ENCODE measurements at regions not wholly inside any gene's neighbourhood (a gene's known extent, or its start where the extent isn't known, plus 50 kb on each side); places are given as distances from the start of the nearest gene placed in this dataset.
"Not testable (repeated sequence)": the region's sequence is repeated elsewhere in the genome, so short reads cannot be mapped to it uniquely, and the experiment has no call there.

GRCh38 chr2:126115975-126116374 is 540.0 kb upstream of the GYPC start:
- WGBS (ENCODE audit: insufficient coverage), result 58% methylated on average over 2 of the region's 2 CpGs
- no peaks in the 10 kb centered on the region for H3K4me1 ChIP-seq (ENCODE audit: control insufficient read depth, insufficient read depth, low read length)
- no peak overlapping the region for H3K27ac ChIP-seq (ENCODE audit: low read length)
- H3K36me3 ChIP-seq (ENCODE audit: control insufficient read depth, insufficient read depth, low read length), result no peaks in the 10 kb centered on the region
- H3K27me3 ChIP-seq (ENCODE audit: control insufficient read depth, insufficient read depth, low read length), result no peaks in the 10 kb centered on the region
- no peak overlapping the region for H3K4me3 ChIP-seq (ENCODE audit: low read length)
- DNase-seq, result no peak
- no peaks in the 10 kb centered on the region for H3K9me3 ChIP-seq (replicated peaks; ENCODE audit: control insufficient read depth, low read depth, low read length)

DNA sequence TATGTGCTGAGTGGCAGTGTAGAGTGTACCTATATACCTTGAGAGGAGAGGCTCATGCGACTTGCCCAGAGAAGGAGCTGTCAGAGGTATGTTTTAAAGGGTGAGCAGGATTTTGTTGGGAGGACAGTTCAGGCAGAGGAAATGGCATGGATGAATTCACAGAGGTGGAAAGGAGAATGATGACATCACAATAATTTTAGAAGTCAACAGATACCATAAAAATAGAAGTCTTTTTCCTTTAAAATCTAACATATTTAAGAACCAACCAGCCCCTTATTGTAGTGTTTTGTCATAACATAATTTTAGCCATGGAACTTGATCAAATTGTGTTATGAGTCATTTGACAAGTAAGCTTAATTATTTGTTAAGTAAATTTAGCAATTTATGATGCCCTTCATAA is 538.1 kb upstream of the GYPC start:
- WGBS (ENCODE audit: insufficient coverage), result 86% methylated on average over 1 of the region's 1 CpG
- no peak overlapping the region for H3K27ac ChIP-seq (ENCODE audit: low read length)
- no peaks in the 10 kb centered on the region for H3K4me1 ChIP-seq (ENCODE audit: control insufficient read depth, insufficient read depth, low read length)
- DNase-seq, result no peak
- H3K27me3 ChIP-seq (ENCODE audit: control insufficient read depth, insufficient read depth, low read length), result no peaks in the 10 kb centered on the region
- no peaks in the 10 kb centered on the region for H3K9me3 ChIP-seq (replicated peaks; ENCODE audit: control insufficient read depth, low read depth, low read length)
- no peaks in the 10 kb centered on the region for H3K36me3 ChIP-seq (ENCODE audit: control insufficient read depth, insufficient read depth, low read length)
- H3K4me3 ChIP-seq (ENCODE audit: low read length), result no peak overlapping the region

DNA sequence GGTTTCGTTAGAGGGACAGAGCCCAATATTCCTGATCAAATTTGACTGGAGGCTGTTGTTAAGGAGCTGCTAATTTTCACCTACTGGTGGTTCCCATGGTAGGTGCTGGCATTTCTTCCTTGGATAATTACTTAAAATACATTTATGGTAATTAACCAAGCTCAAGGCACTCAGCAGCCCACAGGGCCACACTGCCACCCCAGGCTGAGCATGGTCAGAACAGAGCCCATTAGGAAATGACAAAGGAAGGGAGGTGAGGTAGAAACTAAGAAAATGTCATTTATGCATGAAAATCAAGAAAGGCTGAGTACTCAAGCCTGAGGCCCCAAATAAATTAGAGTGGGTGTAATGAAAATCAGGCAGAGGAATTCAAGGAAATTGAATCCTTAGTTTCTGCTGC is 510.2 kb upstream of the GYPC start:
- no peaks in the 10 kb centered on the region for H3K9me3 ChIP-seq (replicated peaks; ENCODE audit: control insufficient read depth, low read depth, low read length)
- no peak for DNase-seq
- 60% methylated on average over 1 of the region's 1 CpG for WGBS (ENCODE audit: insufficient coverage)
- H3K36me3 ChIP-seq (ENCODE audit: control insufficient read depth, insufficient read depth, low read length), result no peaks in the 10 kb centered on the region
- no peaks in the 10 kb centered on the region for H3K27me3 ChIP-seq (ENCODE audit: control insufficient read depth, insufficient read depth, low read length)
- no peaks in the 10 kb centered on the region for H3K4me1 ChIP-seq (ENCODE audit: control insufficient read depth, insufficient read depth, low read length)
- H3K4me3 ChIP-seq (ENCODE audit: low read length), result no peak overlapping the region
- no peak overlapping the region for H3K27ac ChIP-seq (ENCODE audit: low read length)

GRCh38 chr2:126154256-126154785 is 501.6 kb upstream of the GYPC start:
- Histone ChIP-seq H3K27me3 (ENCODE audit: control insufficient read depth, insufficient read depth, low read length) (no peaks in the 10 kb centered on the region), H3K4me3 (ENCODE audit: low read length) (no peak overlapping the region), H3K4me1 (ENCODE audit: control insufficient read depth, insufficient read depth, low read length) (no peaks in the 10 kb centered on the region), H3K9me3 (replicated peaks; ENCODE audit: control insufficient read depth, low read depth, low read length) (no peaks in the 10 kb centered on the region), H3K27ac (ENCODE audit: low read length) (no peak overlapping the region), H3K36me3 (ENCODE audit: control insufficient read depth, insufficient read depth, low read length) (no peaks in the 10 kb centered on the region)
- no CpG with 5 or more reads among the region's 1 CpG for WGBS (ENCODE audit: insufficient coverage)
- no peak for DNase-seq

DNA sequence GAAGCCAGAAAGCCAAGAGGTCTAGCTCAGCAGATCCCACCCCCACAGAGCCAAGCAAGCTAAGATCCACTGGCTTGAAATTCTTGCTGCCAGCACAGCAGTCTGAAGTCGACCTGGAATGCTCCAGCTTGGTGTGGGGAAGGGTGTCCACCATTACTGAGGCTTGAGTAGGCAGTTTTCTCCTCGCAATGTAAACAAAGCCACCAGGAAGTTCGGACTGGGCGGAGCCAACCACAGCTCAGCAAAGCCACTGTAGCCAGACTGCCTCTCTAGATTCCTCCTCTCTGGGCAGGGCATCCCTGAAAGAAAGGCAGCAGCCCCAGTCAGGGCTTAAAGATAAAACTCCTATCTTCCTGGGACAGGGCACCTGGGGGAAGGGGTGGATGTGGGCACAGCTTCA is 495.0 kb upstream of the GYPC start:
- not testable (repeated sequence) for H3K4me1 ChIP-seq (ENCODE audit: control insufficient read depth, insufficient read depth, low read length); H3K4me3 ChIP-seq (ENCODE audit: low read length); H3K27ac ChIP-seq (ENCODE audit: low read length); H3K27me3 ChIP-seq (ENCODE audit: control insufficient read depth, insufficient read depth, low read length); DNase-seq; H3K36me3 ChIP-seq (ENCODE audit: control insufficient read depth, insufficient read depth, low read length); H3K9me3 ChIP-seq (replicated peaks; ENCODE audit: control insufficient read depth, low read depth, low read length)
- WGBS (ENCODE audit: insufficient coverage), result no CpG with 5 or more reads among the region's 4 CpGs

- H3K27me3 ChIP-seq (ENCODE audit: control insufficient read depth, insufficient read depth, low read length), result no peaks in the 10 kb centered on the region
- no peak overlapping the region for H3K4me3 ChIP-seq (ENCODE audit: low read length)
- DNase-seq, result no peak
- 73% methylated on average over 5 of the region's 6 CpGs for WGBS (ENCODE audit: insufficient coverage)
- H3K9me3 ChIP-seq (replicated peaks; ENCODE audit: control insufficient read depth, low read depth, low read length), result no peaks in the 10 kb centered on the region
- H3K27ac ChIP-seq (ENCODE audit: low read length), result no peak overlapping the region
- no peaks in the 10 kb centered on the region for H3K36me3 ChIP-seq (ENCODE audit: control insufficient read depth, insufficient read depth, low read length)
- H3K4me1 ChIP-seq (ENCODE audit: control insufficient read depth, insufficient read depth, low read length), result no peaks in the 10 kb centered on the region
Measured at GRCh38 chr2:126172631-126173184, 483.2 kb upstream of the GYPC start.

- H3K4me3 ChIP-seq (ENCODE audit: low read length), result no peak overlapping the region
- 88% methylated on average over 1 of the region's 2 CpGs for WGBS (ENCODE audit: insufficient coverage)
- H3K9me3 ChIP-seq (replicated peaks; ENCODE audit: control insufficient read depth, low read depth, low read length), result no peaks in the 10 kb centered on the region
- H3K27ac ChIP-seq (ENCODE audit: low read length), result no peak overlapping the region
- no peaks in the 10 kb centered on the region for H3K36me3 ChIP-seq (ENCODE audit: control insufficient read depth, insufficient read depth, low read length)
- no peaks in the 10 kb centered on the region for H3K4me1 ChIP-seq (ENCODE audit: control insufficient read depth, insufficient read depth, low read length)
- H3K27me3 ChIP-seq (ENCODE audit: control insufficient read depth, insufficient read depth, low read length), result no peaks in the 10 kb centered on the region
- DNase-seq, result no peak
Measured at GRCh38 chr2:126175222-126175621, 480.7 kb upstream of the GYPC start.

GRCh38 chr2:126177479-126177878 is 478.5 kb upstream of the GYPC start:
- WGBS (ENCODE audit: insufficient coverage), result no CpG with 5 or more reads among the region's 2 CpGs
- no peak overlapping the region for H3K4me3 ChIP-seq (ENCODE audit: low read length)
- H3K27me3 ChIP-seq (ENCODE audit: control insufficient read depth, insufficient read depth, low read length), result no peaks in the 10 kb centered on the region
- no peaks in the 10 kb centered on the region for H3K9me3 ChIP-seq (replicated peaks; ENCODE audit: control insufficient read depth, low read depth, low read length)
- H3K4me1 ChIP-seq (ENCODE audit: control insufficient read depth, insufficient read depth, low read length), result no peaks in the 10 kb centered on the region
- no peak overlapping the region for H3K27ac ChIP-seq (ENCODE audit: low read length)
- H3K36me3 ChIP-seq (ENCODE audit: control insufficient read depth, insufficient read depth, low read length), result no peaks in the 10 kb centered on the region
- DNase-seq, result no peak

- Histone ChIP-seq H3K27me3 (ENCODE audit: control insufficient read depth, insufficient read depth, low read length) (no peaks in the 10 kb centered on the region), H3K4me3 (ENCODE audit: low read length) (no peak overlapping the region), H3K36me3 (ENCODE audit: control insufficient read depth, insufficient read depth, low read length) (no peaks in the 10 kb centered on the region), H3K27ac (ENCODE audit: low read length) (no peak overlapping the region), H3K4me1 (ENCODE audit: control insufficient read depth, insufficient read depth, low read length) (no peaks in the 10 kb centered on the region), H3K9me3 (replicated peaks; ENCODE audit: control insufficient read depth, low read depth, low read length) (no peaks in the 10 kb centered on the region)
- DNase-seq, result no peak
- 67% methylated on average over 2 of the region's 4 CpGs for WGBS (ENCODE audit: insufficient coverage)
Measured at GRCh38 chr2:126187668-126188067, 468.3 kb upstream of the GYPC start.

DNA sequence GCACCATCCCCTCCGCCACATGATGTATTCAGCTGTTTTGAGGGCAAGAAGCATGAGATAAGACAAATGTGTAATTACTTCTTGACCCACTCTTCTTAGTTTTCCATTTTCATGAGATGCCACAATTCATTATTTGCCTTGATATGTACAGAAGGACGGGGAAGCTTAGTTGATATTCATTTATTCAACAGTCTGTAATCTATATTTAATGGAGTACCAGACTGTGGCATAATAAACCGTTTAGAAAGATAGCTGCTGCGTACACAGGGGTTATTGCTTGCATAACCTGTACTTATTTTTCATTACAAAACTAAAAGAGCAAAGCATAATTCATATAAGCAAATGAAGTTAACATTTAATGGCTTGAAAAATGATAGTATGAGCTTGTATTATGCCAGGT is 466.4 kb upstream of the GYPC start:
- Histone ChIP-seq H3K4me3 (ENCODE audit: low read length) (no peak overlapping the region), H3K4me1 (ENCODE audit: control insufficient read depth, insufficient read depth, low read length) (no peaks in the 10 kb centered on the region), H3K36me3 (ENCODE audit: control insufficient read depth, insufficient read depth, low read length) (no peaks in the 10 kb centered on the region), H3K27me3 (ENCODE audit: control insufficient read depth, insufficient read depth, low read length) (no peaks in the 10 kb centered on the region), H3K9me3 (replicated peaks; ENCODE audit: control insufficient read depth, low read depth, low read length) (no peaks in the 10 kb centered on the region), H3K27ac (ENCODE audit: low read length) (no peak overlapping the region)
- WGBS (ENCODE audit: insufficient coverage), result no CpG with 5 or more reads among the region's 4 CpGs
- no peak for DNase-seq

- H3K4me3 ChIP-seq (ENCODE audit: low read length), result no peak overlapping the region
- no peaks in the 10 kb centered on the region for H3K27me3 ChIP-seq (ENCODE audit: control insufficient read depth, insufficient read depth, low read length)
- H3K9me3 ChIP-seq (replicated peaks; ENCODE audit: control insufficient read depth, low read depth, low read length), result no peaks in the 10 kb centered on the region
- H3K27ac ChIP-seq (ENCODE audit: low read length), result no peak overlapping the region
- no peaks in the 10 kb centered on the region for H3K4me1 ChIP-seq (ENCODE audit: control insufficient read depth, insufficient read depth, low read length)
- DNase-seq, result no peak
- WGBS (ENCODE audit: insufficient coverage), result no CpG with 5 or more reads among the region's 3 CpGs
- no peaks in the 10 kb centered on the region for H3K36me3 ChIP-seq (ENCODE audit: control insufficient read depth, insufficient read depth, low read length)
Measured at GRCh38 chr2:126200538-126200937, 455.4 kb upstream of the GYPC start.
